Lower leg skin (tissue), 4 donors: ENCODE measurements at regions not wholly inside any gene's neighbourhood (a gene's known extent, or its start where the extent isn't known, plus 50 kb on each side); places are given as distances from the start of the nearest gene placed in this dataset.

ENCODE experiments used
- DNase-seq, 2 donors: peaks; one replicate each; pipeline ENCODE4 v3.0.0-alpha.2; 2019; ENCODE audit warnings: low spot score in 2 of 2
- H3K4me3 ChIP-seq: fragments of 200-600 bp; sonication (generic); 2 replicates; pipeline ENCODE4 v1.5.1; 2017; ENCODE audit warnings: mild to moderate bottlenecking, low read depth; ENCODE audit not compliant: poor library complexity, severe bottlenecking
- POLR2A ChIP-seq, 2 donors: fragments of 450-650 bp; IDR thresholded peaks; one replicate each; pipeline ENCODE4 v1.6.1; 2016 to 2017; ENCODE audit warnings: antibody characterized with exemption in 2 of 2, mild to moderate bottlenecking in 1 of 2, moderate library complexity in 1 of 2
- whole genome bisulfite sequencing, 2 donors: methylation state at CpG; one replicate each; pipeline ENCODE4 v1.1.5; 2018; 5-methylcytosine and 5-hydroxymethylcytosine counted together
- intact Hi-C: fragments of 100-400 bp; cut with DNase I; formaldehyde crosslinking; loops from one replicate; pipeline ENCODE4 v1.15.0; 2023; ENCODE audit warnings: low total_unique reads
- TF ChIP-seq, protein P1 (sequence below), 3 donors: fragments of 450-650 bp; IDR thresholded peaks; one replicate each; pipeline ENCODE4 v1.5.1; 2016; ENCODE audit warnings: antibody characterized with exemption in 3 of 3, mild to moderate bottlenecking in 3 of 3, moderate library complexity in 2 of 3

DNA sequence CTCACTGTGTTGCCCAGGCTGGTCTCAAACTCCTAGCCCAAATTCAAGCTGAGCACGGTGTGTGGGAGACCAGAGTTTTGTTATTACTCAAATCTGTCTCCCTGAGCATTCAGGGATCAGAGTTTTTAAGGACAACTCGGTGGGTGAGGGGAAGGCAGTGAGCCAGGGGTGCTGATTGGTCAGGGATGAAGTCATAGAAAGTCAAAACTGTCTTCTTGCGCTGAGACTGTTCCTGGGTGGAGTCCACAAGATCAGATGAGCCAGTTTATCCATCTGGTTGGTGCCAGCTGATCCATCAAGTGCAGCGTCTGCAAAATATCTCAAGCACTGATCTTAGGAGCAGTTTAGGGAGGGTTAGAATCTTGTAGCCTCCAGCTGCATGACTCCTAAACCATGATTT is 346.3 kb downstream of the TMEM114 start:
- DNase-seq = no peak
- TF ChIP-seq, protein P1, sequence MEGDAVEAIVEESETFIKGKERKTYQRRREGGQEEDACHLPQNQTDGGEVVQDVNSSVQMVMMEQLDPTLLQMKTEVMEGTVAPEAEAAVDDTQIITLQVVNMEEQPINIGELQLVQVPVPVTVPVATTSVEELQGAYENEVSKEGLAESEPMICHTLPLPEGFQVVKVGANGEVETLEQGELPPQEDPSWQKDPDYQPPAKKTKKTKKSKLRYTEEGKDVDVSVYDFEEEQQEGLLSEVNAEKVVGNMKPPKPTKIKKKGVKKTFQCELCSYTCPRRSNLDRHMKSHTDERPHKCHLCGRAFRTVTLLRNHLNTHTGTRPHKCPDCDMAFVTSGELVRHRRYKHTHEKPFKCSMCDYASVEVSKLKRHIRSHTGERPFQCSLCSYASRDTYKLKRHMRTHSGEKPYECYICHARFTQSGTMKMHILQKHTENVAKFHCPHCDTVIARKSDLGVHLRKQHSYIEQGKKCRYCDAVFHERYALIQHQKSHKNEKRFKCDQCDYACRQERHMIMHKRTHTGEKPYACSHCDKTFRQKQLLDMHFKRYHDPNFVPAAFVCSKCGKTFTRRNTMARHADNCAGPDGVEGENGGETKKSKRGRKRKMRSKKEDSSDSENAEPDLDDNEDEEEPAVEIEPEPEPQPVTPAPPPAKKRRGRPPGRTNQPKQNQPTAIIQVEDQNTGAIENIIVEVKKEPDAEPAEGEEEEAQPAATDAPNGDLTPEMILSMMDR (IDR thresholded peaks at IDR 0.05) = no peak
- no peak for TF ChIP-seq POLR2A (IDR thresholded peaks at IDR 0.05)
- intact Hi-C loops = no loop called here
- no peak overlapping the region for H3K4me3 ChIP-seq
- 25 to 37% methylated on average over 4 of the region's 4 CpGs for WGBS, 2 donors

DNA sequence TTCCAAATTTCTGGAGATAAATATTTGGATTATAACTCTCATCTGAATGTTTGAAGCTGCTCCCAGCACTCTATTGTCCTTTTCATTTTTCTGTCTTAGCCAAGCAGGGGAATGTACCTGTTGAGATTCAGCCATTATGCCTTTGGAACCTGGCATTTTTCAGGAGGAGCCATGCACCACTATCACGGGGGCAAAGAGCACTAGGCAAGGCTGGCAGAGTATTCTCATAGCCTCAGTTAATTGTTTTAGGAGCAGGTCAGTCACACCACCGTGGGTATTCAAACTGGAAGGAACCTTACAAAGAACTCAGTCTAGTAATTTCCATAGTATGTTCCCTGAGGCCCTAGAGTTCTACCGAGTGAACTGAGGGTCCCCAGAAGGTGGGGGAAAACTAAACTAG is 348.9 kb downstream of the TMEM114 start:
- WGBS, 2 donors = 33 to 34% methylated on average over 3 of the region's 3 CpGs
- TF ChIP-seq, protein P1 (IDR thresholded peaks at IDR 0.05) = no peak
- no peak for TF ChIP-seq POLR2A (IDR thresholded peaks at IDR 0.05)
- intact Hi-C loops = no loop called here
- H3K4me3 ChIP-seq = no peak overlapping the region
- no peak for DNase-seq

DNA sequence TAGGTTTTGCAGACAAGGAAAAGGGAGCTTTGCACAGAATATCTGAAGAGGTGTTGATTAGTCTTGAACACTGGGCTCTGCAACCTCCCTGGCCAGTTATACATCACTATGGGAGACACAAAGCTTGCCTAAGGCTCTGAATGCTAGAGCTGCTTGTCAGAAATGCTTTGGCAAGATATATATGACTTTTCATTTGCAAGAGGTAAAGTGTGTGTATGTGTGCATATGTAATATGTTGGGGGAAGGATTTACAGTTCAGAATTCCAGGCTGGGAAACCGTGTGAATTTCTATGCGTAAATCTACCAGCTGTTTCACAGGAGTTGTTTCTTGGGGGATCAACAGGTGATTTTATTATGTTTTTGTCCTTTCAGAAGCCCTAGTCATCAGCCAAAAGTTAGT is 350.9 kb downstream of the TMEM114 start:
- WGBS, 2 donors = 58 to 65% methylated on average over 2 of the region's 2 CpGs
- TF ChIP-seq, protein P1 (IDR thresholded peaks at IDR 0.05) = no peak
- TF ChIP-seq POLR2A (IDR thresholded peaks at IDR 0.05) = no peak
- no peak for DNase-seq
- no peak overlapping the region for H3K4me3 ChIP-seq
- intact Hi-C loops = no loop called here

DNA sequence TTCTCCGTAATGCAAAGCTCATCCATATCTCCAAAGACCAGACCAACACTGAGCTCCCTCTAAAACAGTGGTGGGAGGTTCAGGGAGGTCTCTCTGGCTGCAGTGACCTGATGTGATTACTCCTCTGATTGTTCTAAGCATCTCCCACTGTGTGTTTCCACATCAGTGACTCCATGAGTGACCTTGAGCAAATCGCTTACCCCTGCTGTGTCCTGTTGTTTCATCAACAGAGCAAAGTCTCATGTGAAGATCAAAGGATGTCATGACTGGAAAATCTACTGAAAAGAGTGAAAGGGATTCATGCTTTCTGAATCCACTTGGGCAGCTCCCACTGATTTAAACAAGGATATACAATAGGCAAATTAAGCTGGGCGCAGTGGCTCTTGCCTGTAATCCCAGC is 352.9 kb downstream of the TMEM114 start:
- no peak overlapping the region for H3K4me3 ChIP-seq
- TF ChIP-seq POLR2A (IDR thresholded peaks at IDR 0.05) = no peak
- intact Hi-C loops = no loop called here
- no peak for DNase-seq
- 89 to 96% methylated on average over 3 of the region's 3 CpGs for WGBS, 2 donors

GRCh38 chr16:8236816-8237215 is 353.5 kb downstream of the TMEM114 start:
- intact Hi-C loops = no loop called here
- H3K4me3 ChIP-seq = no peak overlapping the region
- no peak for DNase-seq
- TF ChIP-seq, protein P1 (IDR thresholded peaks at IDR 0.05) = no peak
- no peak for TF ChIP-seq POLR2A (IDR thresholded peaks at IDR 0.05)
- WGBS, 2 donors = 82 to 83% methylated on average over 4 of the region's 4 CpGs

DNA sequence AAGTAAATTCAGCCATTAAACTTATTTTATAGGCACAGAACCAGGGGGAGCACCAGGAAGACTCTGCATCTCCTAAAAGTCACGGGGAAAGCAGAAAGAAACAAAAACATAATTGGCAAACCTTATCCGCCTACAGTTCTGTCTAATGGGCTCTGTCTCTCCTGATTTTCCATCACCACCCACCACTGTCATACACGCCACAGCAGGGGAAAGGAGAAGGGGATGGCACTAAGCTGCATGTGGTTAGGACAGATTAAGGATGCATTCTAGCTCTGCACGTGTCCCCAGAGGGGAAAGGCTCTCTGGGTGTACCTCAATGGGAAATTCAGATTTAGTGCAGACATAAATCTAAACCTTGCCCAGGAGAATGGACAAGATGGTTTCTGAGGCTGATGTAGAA is 359.8 kb downstream of the TMEM114 start:
- DNase-seq = no peak
- H3K4me3 ChIP-seq = no peak overlapping the region
- no peak for TF ChIP-seq POLR2A (IDR thresholded peaks at IDR 0.05)
- TF ChIP-seq, protein P1 (IDR thresholded peaks at IDR 0.05) = no peak
- 60 to 71% methylated on average over 4 of the region's 4 CpGs for WGBS, 2 donors
- intact Hi-C loops = no loop called here
